BJ (cell line): ENCODE measurements at regions not wholly inside any gene's neighbourhood (a gene's known extent, or its start where the extent isn't known, plus 50 kb on each side); places are given as distances from the start of the nearest gene placed in this dataset.

Experiments used
- CTCF ChIA-PET: fragments of 350-600 bp; formaldehyde crosslinking; extraction: SDS; loops from one replicate; lab custom pipeline; 2021; ENCODE audit warnings: antibody characterized with exemption, inconsistent platforms; lab: Yijun Ruan, JAX
- POLR2A ChIA-PET: fragments of 300-600 bp; sonication (Branson Sonifier 250); formaldehyde crosslinking; extraction: SDS; loops from one replicate; lab custom pipeline; 2021; ENCODE audit warnings: antibody characterized with exemption; lab: Charles Lee
- DNase-seq: peaks from one replicate; pipeline ENCODE4 v3.0.0-alpha.2; 2011; ENCODE audit warnings: low read depth
- H3K27me3 ChIP-seq: 2 replicates; pipeline ENCODE4 v1.6.0; 2011; ENCODE audit warnings: low read length; ENCODE audit not compliant: control insufficient read depth, insufficient read depth
- H3K36me3 ChIP-seq: 2 replicates; pipeline ENCODE4 v1.5.1; 2011; ENCODE audit warnings: low read length; ENCODE audit not compliant: control insufficient read depth, insufficient read depth
- H3K4me3 ChIP-seq: 2 replicates; pipeline ENCODE4 v1.5.1; 2011; ENCODE audit warnings: low read depth, mild to moderate bottlenecking, control low read depth, low read length
- TF ChIP-seq, protein P1 (sequence below): IDR thresholded peaks from 2 replicates; pipeline ENCODE4 v1.5.1; 2011; ENCODE audit warnings: low read depth, mild to moderate bottlenecking, control low read depth, inconsistent platforms, low read length, moderate library complexity; ENCODE audit not compliant: insufficient read depth

DNA sequence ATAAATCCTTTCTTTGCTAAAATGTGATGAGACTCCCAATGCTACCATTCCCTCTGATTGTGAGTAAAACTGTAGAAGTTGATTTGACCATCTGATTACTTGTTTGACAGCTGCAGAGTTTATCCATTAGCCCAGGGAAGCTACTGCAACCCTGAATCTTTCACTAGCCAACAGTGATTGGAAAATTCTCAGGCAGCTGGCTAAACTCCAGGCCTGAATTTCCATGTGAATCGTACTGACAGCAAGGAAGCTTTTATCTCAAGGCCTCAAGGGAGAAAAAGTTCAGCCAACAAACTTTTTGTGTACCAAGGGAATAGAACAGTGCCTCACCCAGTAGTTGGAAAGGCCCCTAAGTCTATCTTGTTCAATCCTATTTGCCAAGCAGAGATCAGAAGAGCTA, 246.7 kb upstream of the TRPM3 start:
- DNase-seq: no peak
- ChIA-PET POLR2A (no interaction called here), CTCF (interaction anchor here (0.7 kb wide), 1 partner anchor 33 kb away, joined by 3 read pairs; no protein-coding TSS in a partner anchor)
- TF ChIP-seq, protein P1, sequence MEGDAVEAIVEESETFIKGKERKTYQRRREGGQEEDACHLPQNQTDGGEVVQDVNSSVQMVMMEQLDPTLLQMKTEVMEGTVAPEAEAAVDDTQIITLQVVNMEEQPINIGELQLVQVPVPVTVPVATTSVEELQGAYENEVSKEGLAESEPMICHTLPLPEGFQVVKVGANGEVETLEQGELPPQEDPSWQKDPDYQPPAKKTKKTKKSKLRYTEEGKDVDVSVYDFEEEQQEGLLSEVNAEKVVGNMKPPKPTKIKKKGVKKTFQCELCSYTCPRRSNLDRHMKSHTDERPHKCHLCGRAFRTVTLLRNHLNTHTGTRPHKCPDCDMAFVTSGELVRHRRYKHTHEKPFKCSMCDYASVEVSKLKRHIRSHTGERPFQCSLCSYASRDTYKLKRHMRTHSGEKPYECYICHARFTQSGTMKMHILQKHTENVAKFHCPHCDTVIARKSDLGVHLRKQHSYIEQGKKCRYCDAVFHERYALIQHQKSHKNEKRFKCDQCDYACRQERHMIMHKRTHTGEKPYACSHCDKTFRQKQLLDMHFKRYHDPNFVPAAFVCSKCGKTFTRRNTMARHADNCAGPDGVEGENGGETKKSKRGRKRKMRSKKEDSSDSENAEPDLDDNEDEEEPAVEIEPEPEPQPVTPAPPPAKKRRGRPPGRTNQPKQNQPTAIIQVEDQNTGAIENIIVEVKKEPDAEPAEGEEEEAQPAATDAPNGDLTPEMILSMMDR: no peak
- Histone ChIP-seq H3K27me3 (no peaks in the 10 kb centered on the region), H3K4me3 (no peak overlapping the region), H3K36me3 (no peaks in the 10 kb centered on the region)

DNA sequence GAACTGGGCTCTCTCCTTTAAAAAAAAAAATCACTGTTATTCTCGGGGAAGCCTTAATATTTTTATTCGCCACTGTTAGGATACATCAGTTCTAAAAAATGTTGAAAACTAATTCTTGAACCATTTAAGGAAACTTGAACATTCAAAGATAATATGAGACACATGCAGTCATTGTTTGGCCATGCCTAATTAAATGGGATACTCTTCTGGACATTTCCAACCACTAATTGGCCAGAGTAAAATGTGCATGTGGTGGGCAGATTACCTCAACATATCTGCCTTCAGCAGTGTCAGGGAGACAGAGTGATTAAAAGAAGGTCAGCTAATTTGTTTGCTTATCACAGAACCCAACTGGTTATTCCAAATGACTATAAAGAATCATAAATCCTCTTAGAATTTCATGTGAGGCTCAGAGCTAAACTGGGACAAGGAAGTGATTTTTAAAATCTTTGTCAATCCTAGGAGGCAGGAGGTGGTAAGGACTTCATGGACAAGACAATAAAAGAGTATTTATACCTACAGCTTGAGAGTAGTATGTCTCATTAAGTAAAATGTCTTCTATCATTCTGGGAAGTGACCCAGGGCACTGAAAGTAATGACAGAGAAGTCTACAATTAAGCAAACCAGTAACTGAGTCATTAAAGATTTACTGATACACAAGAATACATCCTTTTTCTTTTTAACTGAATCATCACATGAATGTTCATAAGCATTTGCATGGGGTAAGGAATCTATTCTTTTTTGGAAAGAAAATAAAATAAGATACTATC, 242.9 kb upstream of the TRPM3 start:
- CTCF ChIA-PET: interaction anchor here (0.8 to 2.3 kb wide), 2 partner anchors 10 to 61 kb away, joined by 3 to 5 read pairs; no protein-coding TSS in a partner anchor
- H3K4me3 ChIP-seq: no peak overlapping the region
- POLR2A ChIA-PET: no interaction called here
- peak; percentile 90 for DNase-seq
- H3K36me3 ChIP-seq: no peaks in the 10 kb centered on the region
- TF ChIP-seq, protein P1: no peak
- H3K27me3 ChIP-seq: no peaks in the 10 kb centered on the region

DNA sequence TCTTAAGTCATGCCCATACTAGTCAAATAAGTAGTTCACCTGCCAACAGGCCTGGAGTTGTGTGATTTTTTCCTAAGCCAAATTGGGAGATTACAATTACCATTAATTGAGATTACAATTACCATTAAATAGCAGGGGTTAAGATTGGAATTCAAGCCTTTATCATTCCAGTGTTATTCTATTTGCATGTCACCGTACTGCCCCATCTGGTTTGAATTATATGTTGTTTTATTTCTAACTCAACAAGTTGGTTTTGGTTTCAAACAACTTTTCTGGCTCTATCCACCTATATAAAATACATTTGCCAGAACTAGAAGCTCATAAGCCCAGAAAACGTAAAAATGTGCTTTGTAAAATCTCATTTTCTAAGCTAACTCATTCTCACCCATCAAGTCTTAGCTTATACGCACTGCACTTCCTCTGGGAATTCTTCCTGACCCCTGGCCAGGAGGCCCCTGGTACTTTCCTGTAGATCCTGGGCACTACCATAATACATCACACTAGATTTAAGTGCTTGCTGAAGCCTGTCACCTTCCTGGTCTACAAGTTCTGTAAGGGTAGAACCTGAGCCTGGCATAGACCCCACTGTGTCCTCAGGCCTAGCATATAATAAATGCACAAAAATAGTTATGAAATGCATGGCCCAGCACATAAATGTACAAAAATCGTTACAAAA, 242.0 kb upstream of the TRPM3 start:
- H3K4me3 ChIP-seq: no peak overlapping the region
- H3K36me3 ChIP-seq: no peaks in the 10 kb centered on the region
- DNase-seq: no peak
- ChIA-PET POLR2A (no interaction called here), CTCF (interaction anchor here (2.3 kb wide), 1 partner anchor 9 kb away, joined by 5 read pairs; no protein-coding TSS in a partner anchor)
- H3K27me3 ChIP-seq: no peaks in the 10 kb centered on the region
- TF ChIP-seq, protein P1: no peak

DNA sequence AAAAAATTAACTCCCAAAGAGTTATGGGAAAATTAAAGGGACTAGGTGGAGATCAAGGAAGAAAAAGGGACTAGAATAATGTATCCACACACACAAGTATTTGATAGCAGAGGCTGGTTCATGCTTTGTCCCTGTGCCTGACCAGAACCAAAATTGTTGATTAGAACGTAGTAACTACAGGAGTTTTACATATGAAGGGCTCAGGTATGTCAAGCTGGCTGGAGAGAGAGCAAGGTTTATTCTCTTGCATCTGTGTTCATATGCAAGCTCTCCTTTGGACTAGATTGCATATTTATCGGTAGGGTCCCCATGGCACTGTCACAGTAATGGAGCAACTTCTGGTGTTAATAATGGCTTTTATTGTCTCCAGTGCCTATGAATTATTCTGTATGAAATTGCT, 239.9 kb upstream of the TRPM3 start:
- TF ChIP-seq, protein P1: no peak
- CTCF ChIA-PET: interaction anchor here (2.3 kb wide), 1 partner anchor 76 kb away, joined by 11 read pairs; no protein-coding TSS in a partner anchor

DNA sequence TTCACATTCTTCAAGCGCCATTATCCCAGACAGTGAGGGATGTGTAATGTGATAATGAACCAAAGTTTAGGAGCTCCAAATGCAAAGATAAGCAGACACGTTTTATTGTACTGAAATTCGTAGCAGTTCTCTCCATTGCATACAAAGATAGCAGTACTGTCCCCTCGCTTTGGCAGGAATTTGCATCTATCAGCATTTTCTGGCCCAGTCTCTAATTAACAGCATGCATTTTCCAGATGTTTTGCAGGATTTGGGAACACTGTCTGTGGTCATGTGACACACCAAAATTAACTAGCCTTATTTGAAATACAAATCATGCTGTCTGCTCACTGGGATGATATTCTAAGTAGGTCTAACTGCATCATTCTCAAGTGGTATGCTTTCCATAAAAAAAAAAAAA, 235.9 kb upstream of the TRPM3 start:
- CTCF ChIA-PET: no interaction called here
- no peak for DNase-seq

More for the DNA sequence above, 239.9 kb upstream of the TRPM3 start:
- no peaks in the 10 kb centered on the region for H3K36me3 ChIP-seq
- POLR2A ChIA-PET: no interaction called here
- no peak for DNase-seq
- H3K27me3 ChIP-seq: no peaks in the 10 kb centered on the region
- H3K4me3 ChIP-seq: no peak overlapping the region

More for the DNA sequence above, 235.9 kb upstream of the TRPM3 start:
- TF ChIP-seq, protein P1: no peak
- no peak overlapping the region for H3K4me3 ChIP-seq
- no peaks in the 10 kb centered on the region for H3K36me3 ChIP-seq
- H3K27me3 ChIP-seq: no peaks in the 10 kb centered on the region
- POLR2A ChIA-PET: no interaction called here
